ENCODE measurements at regions not wholly inside any gene's neighbourhood (a gene's known extent, or its start where the extent isn't known, plus 50 kb on each side); places are given as distances from the start of the nearest gene placed in this dataset.

DNA sequence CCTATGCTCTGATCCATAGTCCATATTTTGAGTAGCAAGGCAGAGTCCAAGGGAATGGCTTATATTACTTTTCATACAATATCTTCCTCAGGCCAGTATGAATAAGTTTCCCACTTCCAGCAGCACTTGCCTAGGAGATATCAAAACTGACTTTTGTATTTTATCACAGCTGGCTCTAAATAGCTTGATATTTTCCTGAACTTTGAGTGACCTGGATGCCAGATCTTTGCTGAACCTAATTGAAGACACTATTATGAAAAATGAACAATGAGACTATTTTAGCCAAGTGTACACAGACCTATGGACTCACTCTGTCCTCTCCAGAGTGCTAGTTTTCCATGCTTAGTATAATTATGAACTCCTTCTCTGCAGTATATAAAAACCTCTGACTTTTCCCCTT, 475.6 kb upstream of the PTGER4 start:
- TF ChIP-seq CTCF (IDR thresholded peaks at IDR 0.05) (no peak), POLR2AphosphoS5 (IDR thresholded peaks at IDR 0.05) (no peak)
